ENCODE measurements at regions not wholly inside any gene's neighbourhood (a gene's known extent, or its start where the extent isn't known, plus 50 kb on each side); places are given as distances from the start of the nearest gene placed in this dataset.

DNA sequence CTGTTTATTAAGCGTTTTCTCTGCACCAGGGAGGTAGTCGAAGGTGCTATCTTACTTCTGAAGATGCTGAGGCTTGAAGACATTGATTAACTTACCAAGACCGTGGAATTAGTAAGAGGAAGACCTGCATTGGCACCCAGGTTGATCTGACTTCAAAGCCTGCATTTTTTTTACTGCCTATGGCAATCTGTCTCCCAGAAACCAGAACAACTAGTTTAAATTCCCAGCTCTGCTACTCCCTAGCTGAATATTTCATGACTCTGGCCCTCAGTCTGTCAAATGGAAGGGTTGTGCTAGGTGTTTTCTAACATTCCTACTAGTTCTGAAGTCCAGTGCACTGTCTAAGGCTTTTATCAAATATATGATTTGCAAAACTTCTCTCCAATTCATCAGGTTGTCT, 52.0 kb upstream of the GRAMD1B start:
- ATAC-seq: no peak
- DNase-seq: no peak
- intact Hi-C loops (cut with DNase I, micrococcal nuclease): no loop called here

DNA sequence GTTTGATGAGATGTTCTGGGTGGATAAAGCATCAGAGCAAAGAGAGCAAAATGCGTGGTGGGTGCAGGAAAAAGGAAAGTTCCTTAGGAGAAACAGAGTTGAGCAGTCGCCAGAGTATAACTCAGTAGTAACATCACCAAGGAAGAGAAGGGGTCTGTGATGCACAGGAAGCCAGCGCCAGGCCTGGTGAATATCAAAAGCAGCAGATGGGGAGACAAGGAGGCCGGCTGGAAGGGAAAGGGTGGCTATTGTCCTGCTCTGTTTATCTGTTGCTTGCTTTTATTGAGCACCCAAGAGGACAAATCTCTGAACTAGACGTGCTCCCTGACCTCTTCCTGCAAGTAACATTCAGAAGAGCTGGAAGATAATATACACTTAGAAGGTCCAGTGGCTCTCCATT, 52.7 kb upstream of the GRAMD1B start:
- intact Hi-C loops (cut with DNase I, micrococcal nuclease): no loop called here
- ATAC-seq (no peak), DNase-seq (no peak)

- no peak for DNase-seq
- no peak for ATAC-seq
- intact Hi-C loops (cut with DNase I, micrococcal nuclease): no loop called here
These were observed 54.2 kb upstream of the GRAMD1B start for GRCh38 chr11:123375832-123376231.

- intact Hi-C loops (cut with DNase I, micrococcal nuclease): no loop called here
- no peak for DNase-seq
- ATAC-seq: no peak
These were observed 55.5 kb upstream of the GRAMD1B start for GRCh38 chr11:123374622-123374968.

DNA sequence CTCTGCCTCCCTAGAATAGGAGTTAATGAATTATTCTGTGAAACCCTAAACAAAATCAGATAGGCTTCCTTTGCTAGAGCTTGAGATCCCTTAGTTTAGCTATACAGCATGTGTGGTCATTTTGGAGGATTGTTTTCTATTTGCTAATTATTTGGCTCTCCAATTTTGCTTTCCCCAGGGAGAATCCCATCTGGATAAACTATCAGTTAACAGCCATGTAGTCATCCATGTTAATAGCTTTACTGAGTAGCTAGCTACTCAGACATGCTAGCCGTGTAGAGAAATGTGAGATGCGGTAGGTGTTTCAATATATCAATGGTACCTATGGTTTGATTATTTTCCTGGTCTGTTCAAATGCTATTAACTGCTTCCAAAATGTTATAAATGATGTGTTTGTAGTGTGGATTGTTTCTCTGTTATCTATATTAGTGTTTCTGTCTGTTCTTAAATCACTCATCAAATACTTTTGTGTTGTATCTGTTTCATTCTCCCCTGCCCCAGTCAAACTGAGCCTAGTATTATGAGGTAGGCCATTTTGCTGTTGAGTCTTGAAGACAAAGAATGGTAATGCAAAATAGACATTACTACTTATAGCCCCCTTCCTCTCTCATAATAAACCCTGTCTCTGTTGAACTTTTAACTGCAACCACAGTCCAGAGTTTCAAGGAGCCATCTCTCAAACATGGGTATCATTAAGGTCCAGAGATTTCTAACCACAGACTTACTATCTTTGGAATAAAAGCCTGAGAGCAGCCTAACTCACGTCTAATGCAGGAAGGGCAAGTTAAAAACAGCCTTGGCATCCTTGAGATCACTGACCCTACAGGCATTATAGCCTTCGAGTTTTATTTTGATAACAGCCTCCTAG, 56.1 kb upstream of the GRAMD1B start:
- ATAC-seq (no peak), DNase-seq (no peak)
- intact Hi-C loops (cut with DNase I, micrococcal nuclease): no loop called here

DNA sequence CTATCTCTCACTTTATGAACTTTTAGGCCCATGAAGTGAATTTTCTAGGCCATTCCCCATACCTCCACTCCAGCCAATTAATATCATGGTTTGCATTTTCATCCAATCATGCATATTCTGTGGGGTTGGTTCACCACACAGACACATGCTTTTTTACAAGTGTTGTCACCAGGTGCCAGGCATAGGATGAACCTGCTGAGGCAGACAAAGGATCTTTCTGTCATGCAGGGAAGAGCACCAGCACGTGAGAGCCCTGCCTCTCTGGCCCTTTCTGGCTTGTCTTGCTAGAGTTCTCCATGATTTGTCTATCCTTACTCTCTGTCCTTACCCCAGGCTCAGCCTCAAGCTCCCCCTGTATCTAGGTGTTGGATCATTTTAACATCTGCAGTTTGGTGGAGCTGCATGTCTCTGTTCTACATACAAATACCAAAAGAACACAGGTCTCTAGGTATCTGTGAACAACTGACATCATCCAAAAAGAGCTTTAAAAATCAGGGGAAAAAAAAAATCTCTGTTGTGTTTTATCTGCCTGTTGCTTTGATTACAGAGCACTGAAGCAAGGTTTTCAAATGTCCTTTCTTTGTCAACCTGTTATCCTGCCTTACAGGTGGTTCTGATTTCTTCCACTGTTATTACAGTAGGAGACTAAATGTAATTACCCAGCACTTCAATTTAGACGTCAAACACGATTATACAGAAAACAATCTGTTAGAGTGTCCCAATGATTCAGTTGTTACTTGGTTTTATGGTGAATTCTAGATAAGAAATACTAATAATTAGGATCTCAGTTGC, 58.4 kb upstream of the GRAMD1B start:
- ATAC-seq: no peak
- intact Hi-C loops (cut with DNase I, micrococcal nuclease): no loop called here
- no peak for DNase-seq

GRCh38 chr11:123366924-123367323, 63.1 kb upstream of the GRAMD1B start:
- intact Hi-C loops (cut with DNase I, micrococcal nuclease): no loop called here

DNA sequence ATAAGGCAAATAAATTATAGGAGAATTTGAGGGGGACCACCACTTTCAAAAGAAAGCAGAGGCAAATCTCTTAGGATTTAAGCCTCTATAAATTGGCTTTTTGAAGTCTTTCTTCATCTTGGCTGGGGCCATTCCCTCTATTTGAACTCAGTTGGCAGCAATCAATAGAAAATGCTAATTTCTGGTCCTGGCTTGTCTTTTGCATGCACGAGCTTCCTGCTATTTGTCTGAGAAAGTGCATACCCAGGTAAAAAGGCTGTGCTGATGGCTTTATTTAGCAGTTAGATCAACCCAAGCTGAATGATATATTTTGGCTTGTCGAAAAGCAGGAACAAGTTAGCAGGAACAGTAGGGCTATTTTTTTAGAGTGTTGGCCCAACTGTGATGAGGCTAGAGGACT, 64.1 kb upstream of the GRAMD1B start:
- intact Hi-C loops (cut with DNase I, micrococcal nuclease): no loop called here
- DNase-seq (no peak), ATAC-seq (no peak)

More at GRCh38 chr11:123366924-123367323, 63.1 kb upstream of the GRAMD1B start:
- DNase-seq (no peak), ATAC-seq (no peak)

GRCh38 chr11:123364080-123364479, 66.0 kb upstream of the GRAMD1B start:
- no peak for DNase-seq
- intact Hi-C loops (cut with DNase I, micrococcal nuclease): no loop called here
- no peak for ATAC-seq

GRCh38 chr11:123363556-123363955, 66.5 kb upstream of the GRAMD1B start:
- DNase-seq: no peak
- intact Hi-C loops (cut with DNase I, micrococcal nuclease): no loop called here

GRCh38 chr11:123362941-123363340, 67.1 kb upstream of the GRAMD1B start:
- no peak for ATAC-seq
- no peak for DNase-seq
- intact Hi-C loops (cut with DNase I, micrococcal nuclease): no loop called here

More at GRCh38 chr11:123363556-123363955, 66.5 kb upstream of the GRAMD1B start:
- ATAC-seq: no peak

DNA sequence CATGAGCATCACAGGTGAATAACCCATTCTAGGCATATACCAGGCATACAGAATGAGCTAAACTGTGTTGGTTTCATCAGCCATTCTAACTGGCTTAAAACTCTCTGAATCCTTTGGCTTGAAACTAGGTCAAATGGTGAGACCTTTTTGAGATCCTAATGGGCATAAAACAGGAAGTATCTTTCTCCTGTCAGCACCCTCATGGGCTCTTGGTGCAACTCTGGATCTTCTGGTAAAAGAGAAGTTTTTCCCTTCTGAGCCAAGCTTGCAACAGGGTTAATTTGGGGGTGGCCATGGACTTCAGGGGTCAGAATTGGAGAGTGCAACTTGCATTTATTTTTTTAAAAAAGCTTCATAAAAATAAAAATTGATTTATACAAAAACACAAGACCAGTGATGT, 67.9 kb upstream of the GRAMD1B start:
- ATAC-seq (no peak), DNase-seq (no peak)
- intact Hi-C loops (cut with DNase I, micrococcal nuclease): no loop called here

DNA sequence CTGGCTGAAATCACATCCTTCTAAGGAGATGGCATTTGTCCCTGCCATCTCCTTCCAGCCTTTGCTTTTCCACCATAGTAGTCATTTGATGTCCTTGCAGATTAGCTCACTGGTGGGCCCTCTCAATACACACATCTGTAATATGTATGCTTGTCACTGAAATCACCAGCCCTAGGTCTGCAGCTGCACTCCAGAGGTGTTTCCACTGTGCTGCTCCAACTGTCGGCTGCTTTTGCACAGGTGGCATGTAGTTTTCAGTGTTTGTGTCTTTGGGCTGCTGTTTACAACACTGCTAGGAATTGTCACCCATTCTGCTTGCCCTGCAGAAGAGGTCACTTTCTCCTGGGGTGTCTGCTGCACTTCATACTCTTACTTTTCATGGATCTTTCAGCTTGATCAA, 69.0 kb upstream of the GRAMD1B start:
- ATAC-seq (no peak), DNase-seq (no peak)

DNA sequence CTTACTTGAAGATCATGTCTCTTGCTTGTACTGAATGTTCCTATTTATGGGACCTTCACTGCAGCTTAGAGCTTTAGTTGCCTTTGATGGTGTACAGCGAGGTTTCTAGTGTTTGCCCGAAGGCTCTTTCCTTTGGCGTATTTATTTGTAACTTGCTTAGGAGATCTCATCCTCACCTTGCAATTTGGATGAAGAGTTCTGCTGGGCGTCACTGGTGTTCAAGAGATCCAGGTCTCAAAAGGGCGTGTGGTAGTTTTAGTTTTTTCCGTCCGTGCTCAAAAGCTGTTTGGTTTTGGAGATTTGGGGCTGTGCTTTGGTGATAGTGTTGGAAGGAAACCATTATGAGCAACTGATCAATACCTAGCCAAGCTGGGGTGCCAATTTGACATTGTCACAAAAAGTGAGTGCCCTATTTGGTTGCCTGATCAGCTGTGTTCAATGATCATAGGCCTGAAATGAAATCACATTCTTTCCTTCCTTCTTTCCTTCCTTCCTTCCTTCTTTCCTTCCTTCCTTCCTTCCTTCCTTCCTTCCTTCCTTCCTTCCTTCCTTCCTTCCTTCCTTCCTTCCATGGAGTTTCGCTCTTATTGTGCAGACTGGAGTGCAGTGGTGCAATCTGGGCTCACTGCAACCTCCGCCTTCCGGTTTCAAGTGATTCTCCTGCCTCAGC, 69.7 kb upstream of the GRAMD1B start:
- no peak for DNase-seq
- ATAC-seq: no peak
- intact Hi-C loops (cut with DNase I, micrococcal nuclease): no loop called here

More for the DNA sequence above, 69.0 kb upstream of the GRAMD1B start:
- intact Hi-C loops (cut with DNase I, micrococcal nuclease): no loop called here

- no peak for DNase-seq
- intact Hi-C loops (cut with DNase I, micrococcal nuclease): no loop called here
- no peak for ATAC-seq
These were observed 71.9 kb upstream of the GRAMD1B start for GRCh38 chr11:123357990-123358827.

DNA sequence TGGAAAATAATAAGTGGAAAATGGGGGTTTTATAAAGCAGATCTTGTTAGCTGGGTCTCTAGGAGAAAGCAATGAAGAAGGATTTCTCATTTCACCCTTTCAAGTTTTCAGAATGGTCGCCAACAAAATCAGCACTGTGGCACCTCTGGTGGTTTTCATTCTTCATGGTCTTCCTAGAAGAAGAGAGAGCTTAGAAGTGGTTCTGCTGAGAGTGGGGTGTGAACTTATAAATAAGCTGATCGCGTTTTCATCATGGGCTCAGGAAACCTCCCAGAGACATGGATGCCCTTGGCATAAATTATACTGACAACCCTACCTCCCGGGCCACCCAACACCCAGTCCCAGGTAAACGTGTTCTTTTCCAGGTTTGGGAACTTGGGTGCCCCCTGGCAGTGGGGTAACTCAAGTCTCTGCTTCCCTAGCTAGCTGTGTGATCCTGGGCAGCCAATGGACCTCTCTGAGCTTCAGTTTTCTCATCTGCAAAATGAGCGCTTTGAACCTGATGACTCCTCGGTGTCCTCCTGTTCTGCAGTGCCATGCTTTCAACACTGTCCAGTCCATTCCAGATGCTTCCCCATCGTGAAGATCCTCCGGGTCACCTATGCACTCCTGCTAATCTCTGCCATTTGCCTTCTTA, 72.6 kb upstream of the GRAMD1B start:
- intact Hi-C loops (cut with DNase I, micrococcal nuclease): no loop called here
- DNase-seq: no peak
- no peak for ATAC-seq

- DNase-seq (no peak), ATAC-seq (no peak)
- intact Hi-C loops (cut with DNase I, micrococcal nuclease): no loop called here
These were observed 73.5 kb upstream of the GRAMD1B start for GRCh38 chr11:123356539-123356938.

GRCh38 chr11:123354371-123354975, 75.6 kb upstream of the GRAMD1B start:
- intact Hi-C loops (cut with DNase I, micrococcal nuclease): no loop called here
- no peak for ATAC-seq

More at GRCh38 chr11:123354371-123354975, 75.6 kb upstream of the GRAMD1B start:
- no peak for DNase-seq

Measured in left colon (tissue), 2 donors.